Transverse colon (tissue), 4 donors: ENCODE measurements at regions not wholly inside any gene's neighbourhood (a gene's known extent, or its start where the extent isn't known, plus 50 kb on each side); places are given as distances from the start of the nearest gene placed in this dataset.

Experiments
- EP300 ChIP-seq: sonication (generic); formaldehyde crosslinking; IDR thresholded peaks from one replicate; pipeline ENCODE4 v1.6.1; 2017; ENCODE audit warnings: antibody characterized with exemption, low read depth
- POLR2A ChIP-seq: fragments of 450-650 bp; IDR thresholded peaks from one replicate; pipeline ENCODE4 v1.6.1; 2016; ENCODE audit warnings: antibody characterized with exemption, mild to moderate bottlenecking, moderate library complexity
- POLR2AphosphoS5 ChIP-seq, 3 donors: sonication (generic); formaldehyde crosslinking; IDR thresholded peaks; one replicate each; pipeline ENCODE4 v1.6.1; 2016; ENCODE audit warnings: antibody characterized with exemption in 3 of 3
- TF ChIP-seq, protein P1 (sequence below), 5 experiments: fragments of 200-600 bp in 3 of 5; fragments of 450-650 bp in 2 of 5; sonication (generic) in 3 of 5; IDR thresholded peaks; 1 replicate in 2 of 5; 2 replicates in 3 of 5; pipeline ENCODE4 v1.5.1; 2016 to 2017; ENCODE audit warnings: antibody characterized with exemption in 5 of 5, inconsistent platforms in 3 of 5, mild to moderate bottlenecking in 2 of 5, moderate library complexity in 1 of 5

DNA sequence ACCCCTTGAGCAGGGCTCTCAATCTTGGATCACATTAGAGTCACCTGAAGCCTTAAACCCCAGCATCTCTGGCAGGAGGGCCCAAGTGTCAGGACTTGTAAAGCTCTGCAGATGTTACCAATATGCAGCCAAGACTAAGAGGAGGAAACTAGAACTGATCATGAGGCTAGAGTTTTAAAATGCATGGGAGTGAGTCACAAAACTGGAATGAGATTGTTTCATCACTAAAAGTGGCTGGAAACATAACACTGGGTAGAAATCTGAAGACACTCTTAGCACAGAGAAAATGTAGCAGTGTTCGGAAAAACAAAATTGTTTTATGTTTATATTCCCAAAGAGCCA is 63.3 kb upstream of the GHITM start:
- TF ChIP-seq, protein P1, sequence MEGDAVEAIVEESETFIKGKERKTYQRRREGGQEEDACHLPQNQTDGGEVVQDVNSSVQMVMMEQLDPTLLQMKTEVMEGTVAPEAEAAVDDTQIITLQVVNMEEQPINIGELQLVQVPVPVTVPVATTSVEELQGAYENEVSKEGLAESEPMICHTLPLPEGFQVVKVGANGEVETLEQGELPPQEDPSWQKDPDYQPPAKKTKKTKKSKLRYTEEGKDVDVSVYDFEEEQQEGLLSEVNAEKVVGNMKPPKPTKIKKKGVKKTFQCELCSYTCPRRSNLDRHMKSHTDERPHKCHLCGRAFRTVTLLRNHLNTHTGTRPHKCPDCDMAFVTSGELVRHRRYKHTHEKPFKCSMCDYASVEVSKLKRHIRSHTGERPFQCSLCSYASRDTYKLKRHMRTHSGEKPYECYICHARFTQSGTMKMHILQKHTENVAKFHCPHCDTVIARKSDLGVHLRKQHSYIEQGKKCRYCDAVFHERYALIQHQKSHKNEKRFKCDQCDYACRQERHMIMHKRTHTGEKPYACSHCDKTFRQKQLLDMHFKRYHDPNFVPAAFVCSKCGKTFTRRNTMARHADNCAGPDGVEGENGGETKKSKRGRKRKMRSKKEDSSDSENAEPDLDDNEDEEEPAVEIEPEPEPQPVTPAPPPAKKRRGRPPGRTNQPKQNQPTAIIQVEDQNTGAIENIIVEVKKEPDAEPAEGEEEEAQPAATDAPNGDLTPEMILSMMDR (IDR thresholded peaks at IDR 0.05): no peak
- TF ChIP-seq POLR2AphosphoS5 (IDR thresholded peaks at IDR 0.05): peak; percentile 45 to 47 (median 45)
- TF ChIP-seq POLR2A: no peak
- TF ChIP-seq EP300: no peak
